Spinal cord (tissue), 9 donors: ENCODE measurements at regions not wholly inside any gene's neighbourhood (a gene's known extent, or its start where the extent isn't known, plus 50 kb on each side); places are given as distances from the start of the nearest gene placed in this dataset.

Experiments
- DNase-seq, 6 donors: peaks; one replicate each; pipeline versions ENCODE4 v3.0.0 to v3.0.0-alpha.2; 2013 to 2015; ENCODE audit warnings: low spot score in 6 of 6, low read depth in 4 of 6
- H3K27ac ChIP-seq: one replicate; pipeline ENCODE4 v1.5.1; 2013; ENCODE audit warnings: low read depth, low read length, control low read depth
- H3K27me3 ChIP-seq: one replicate; pipeline ENCODE4 v1.6.1; 2013; ENCODE audit warnings: low read length; ENCODE audit not compliant: control insufficient read depth, insufficient read depth
- H3K36me3 ChIP-seq: one replicate; pipeline ENCODE4 v1.6.1; 2013; ENCODE audit warnings: low read length; ENCODE audit not compliant: control insufficient read depth, insufficient read depth
- H3K4me1 ChIP-seq: one replicate; pipeline ENCODE4 v1.6.1; 2013; ENCODE audit warnings: low read length; ENCODE audit not compliant: control insufficient read depth, insufficient read depth
- H3K4me3 ChIP-seq: one replicate; pipeline ENCODE4 v1.5.1; 2013; ENCODE audit warnings: low read depth, low read length, control low read depth
- H3K9me3 ChIP-seq: one replicate; pipeline ENCODE4 v1.6.1; 2013; ENCODE audit warnings: low read length; ENCODE audit not compliant: control insufficient read depth, insufficient read depth
- WGBS: methylation state at CpG from one replicate; pipeline ENCODE4 v1.1.5; 2013; ENCODE audit warnings: missing lambda C conversion rate; ENCODE audit not compliant: insufficient coverage; 5-methylcytosine and 5-hydroxymethylcytosine counted together
- donor health status: healthy.

- DNase-seq = no peak
- Histone ChIP-seq H3K9me3 (no peaks in the 10 kb centered on the region), H3K4me3 (no peak overlapping the region), H3K4me1 (no peaks in the 10 kb centered on the region), H3K27me3 (no peaks in the 10 kb centered on the region), H3K36me3 (no peaks in the 10 kb centered on the region), H3K27ac (no peak overlapping the region)
- WGBS = 96% methylated on average over 8 of the region's 8 CpGs
Measured at GRCh38 chr16:79543219-79543618, 57.3 kb downstream of the MAF start.

- peak in 1 of 6 donors; percentile 16 for DNase-seq
- Histone ChIP-seq H3K36me3 (no peaks in the 10 kb centered on the region), H3K9me3 (no peaks in the 10 kb centered on the region), H3K4me1 (no peaks in the 10 kb centered on the region), H3K4me3 (no peak overlapping the region), H3K27me3 (no peaks in the 10 kb centered on the region), H3K27ac (no peak overlapping the region)
- 97% methylated on average over 6 of the region's 11 CpGs for WGBS
Measured at GRCh38 chr16:79542237-79542774, 58.2 kb downstream of the MAF start.

- Histone ChIP-seq H3K9me3 (no peaks in the 10 kb centered on the region), H3K36me3 (no peaks in the 10 kb centered on the region), H3K27me3 (no peaks in the 10 kb centered on the region), H3K4me1 (no peaks in the 10 kb centered on the region), H3K27ac (no peak overlapping the region), H3K4me3 (no peak overlapping the region)
- WGBS = 99% methylated on average over 11 of the region's 15 CpGs
- DNase-seq = no peak
Measured at GRCh38 chr16:79540825-79541595, 59.5 kb downstream of the MAF start.

- 93% methylated on average over 2 of the region's 6 CpGs for WGBS
- Histone ChIP-seq H3K27me3 (no peaks in the 10 kb centered on the region), H3K27ac (no peak overlapping the region), H3K9me3 (no peaks in the 10 kb centered on the region), H3K4me1 (no peaks in the 10 kb centered on the region), H3K36me3 (no peaks in the 10 kb centered on the region), H3K4me3 (no peak overlapping the region)
- no peak for DNase-seq
Measured at GRCh38 chr16:79537584-79537983, 63.0 kb downstream of the MAF start.

- Histone ChIP-seq H3K27ac (no peak overlapping the region), H3K27me3 (no peaks in the 10 kb centered on the region), H3K4me1 (no peaks in the 10 kb centered on the region), H3K36me3 (no peaks in the 10 kb centered on the region), H3K9me3 (no peaks in the 10 kb centered on the region), H3K4me3 (no peak overlapping the region)
- no peak for DNase-seq
- no CpG with 5 or more reads among the region's 4 CpGs for WGBS
Measured at GRCh38 chr16:79536958-79537357, 63.6 kb downstream of the MAF start.

GRCh38 chr16:79535130-79535529 lies 65.4 kb downstream of the MAF start:
- H3K27me3 ChIP-seq = no peaks in the 10 kb centered on the region
- no peaks in the 10 kb centered on the region for H3K9me3 ChIP-seq
- 65% methylated on average over 2 of the region's 5 CpGs for WGBS
- no peak overlapping the region for H3K27ac ChIP-seq
- H3K4me1 ChIP-seq = no peaks in the 10 kb centered on the region
- H3K4me3 ChIP-seq = no peak overlapping the region
- no peak for DNase-seq
- no peaks in the 10 kb centered on the region for H3K36me3 ChIP-seq

- no peaks in the 10 kb centered on the region for H3K4me1 ChIP-seq
- no peaks in the 10 kb centered on the region for H3K36me3 ChIP-seq
- H3K9me3 ChIP-seq = no peaks in the 10 kb centered on the region
- no CpG with 5 or more reads among the region's 3 CpGs for WGBS
- no peak overlapping the region for H3K4me3 ChIP-seq
- DNase-seq = no peak
- no peaks in the 10 kb centered on the region for H3K27me3 ChIP-seq
- H3K27ac ChIP-seq = no peak overlapping the region
Measured at GRCh38 chr16:79534143-79534542, 66.4 kb downstream of the MAF start.

GRCh38 chr16:79533292-79533691 lies 67.2 kb downstream of the MAF start:
- no peaks in the 10 kb centered on the region for H3K9me3 ChIP-seq
- no peaks in the 10 kb centered on the region for H3K4me1 ChIP-seq
- DNase-seq = no peak
- H3K27me3 ChIP-seq = no peaks in the 10 kb centered on the region
- H3K27ac ChIP-seq = no peak overlapping the region
- WGBS = no CpG with 5 or more reads among the region's 3 CpGs
- no peaks in the 10 kb centered on the region for H3K36me3 ChIP-seq
- no peak overlapping the region for H3K4me3 ChIP-seq

GRCh38 chr16:79532785-79533184 lies 67.8 kb downstream of the MAF start:
- WGBS = no CpG with 5 or more reads among the region's 5 CpGs
- Histone ChIP-seq H3K9me3 (no peaks in the 10 kb centered on the region), H3K27me3 (no peaks in the 10 kb centered on the region), H3K4me1 (no peaks in the 10 kb centered on the region), H3K4me3 (no peak overlapping the region), H3K27ac (no peak overlapping the region), H3K36me3 (no peaks in the 10 kb centered on the region)
- DNase-seq = no peak

GRCh38 chr16:79532273-79532672 lies 68.3 kb downstream of the MAF start:
- Histone ChIP-seq H3K27ac (no peak overlapping the region), H3K27me3 (no peaks in the 10 kb centered on the region), H3K36me3 (no peaks in the 10 kb centered on the region), H3K4me3 (no peak overlapping the region), H3K9me3 (no peaks in the 10 kb centered on the region), H3K4me1 (no peaks in the 10 kb centered on the region)
- WGBS = 100% methylated on average over 1 of the region's 4 CpGs
- no peak for DNase-seq
